ENCODE measurements at regions not wholly inside any gene's neighbourhood (a gene's known extent, or its start where the extent isn't known, plus 50 kb on each side); places are given as distances from the start of the nearest gene placed in this dataset.

DNA sequence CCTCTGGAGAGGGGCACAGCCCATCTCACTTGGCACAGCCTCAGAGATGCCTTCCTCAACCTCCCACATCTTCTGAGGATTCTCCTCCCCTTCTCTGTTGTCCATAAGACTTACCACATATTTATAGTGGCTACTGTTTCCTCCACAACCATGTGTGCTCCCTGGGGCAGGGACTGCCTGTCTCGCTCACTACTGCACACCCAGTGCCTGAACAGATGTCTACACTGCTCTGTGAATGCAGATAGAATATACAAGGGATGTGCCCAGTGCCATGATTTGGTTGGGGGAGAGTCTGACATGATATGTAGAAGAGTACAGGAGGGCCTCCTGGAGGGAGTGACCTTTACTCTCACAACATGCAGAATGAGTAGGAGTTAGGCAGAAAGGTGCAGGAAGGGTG is 67.3 kb upstream of the ANO1 start:
- Histone ChIP-seq H3K14ac (ENCODE audit: insufficient read length) (no peak overlapping the region), H2AFZ (ENCODE audit: low read length) (no peak overlapping the region), H3K27ac (ENCODE audit: low read depth, low read length) (no peak overlapping the region), H2AK5ac (ENCODE audit: low read depth, low read length) (peak overlapping the region; percentile 65; the same call in 1 of the 2 replicates), H2BK12ac (ENCODE audit: low read depth, low read length) (no peak overlapping the region), H3K9ac (replicated peaks in 1 of 4; ENCODE audit: extremely low read depth in 1 of 4, low read depth in 3 of 4, low read length in 3 of 4) (no peak overlapping the region), H3K79me1 (ENCODE audit: low read depth, low read length) (no peaks in the 10 kb centered on the region), H4K91ac (replicated peaks; ENCODE audit: insufficient read length, low read length) (no peak overlapping the region), H2BK15ac (ENCODE audit: low read length) (no peak overlapping the region), H4K8ac (ENCODE audit: extremely low read depth, insufficient read depth, low read length) (no peak overlapping the region; the same call in 1 of the 2 replicates), H3K36me3 (ENCODE audit: control insufficient read depth in 2 of 4, insufficient read depth in 4 of 4, low read length in 3 of 4) (no peaks in the 10 kb centered on the region), H3K56ac (replicated peaks; ENCODE audit: insufficient read length, low read depth, low read length) (no peak overlapping the region), H3K4me1 (replicated peaks in 1 of 4; ENCODE audit: control insufficient read depth in 3 of 4, insufficient read depth in 4 of 4, low read length in 3 of 4) (no peaks in the 10 kb centered on the region), H3K79me2 (ENCODE audit: control insufficient read depth in 1 of 2, insufficient read depth in 2 of 2, low read length in 2 of 2) (no peaks in the 10 kb centered on the region), H4K5ac (ENCODE audit: insufficient read length, low read depth, low read length) (no peak overlapping the region), H3K23me2 (ENCODE audit: low read depth, low read length) (peaks cover 11% of the 10 kb centered on the region; the same call in 1 of the 2 replicates), H3K9me3 (ENCODE audit: insufficient read depth in 2 of 2, low read depth in 1 of 2, low read length in 1 of 2) (no peaks in the 10 kb centered on the region; a peak in 1 of 4 replicates), H3K4ac (replicated peaks; ENCODE audit: insufficient read length, low read depth, low read length) (no peak overlapping the region), H4K20me1 (replicated peaks in 1 of 2; ENCODE audit: control insufficient read depth in 1 of 2, insufficient read depth in 2 of 2, low read length in 2 of 2) (no peaks in the 10 kb centered on the region), H3K4me2 (ENCODE audit: insufficient read depth in 1 of 2, low read depth in 2 of 2, low read length in 2 of 2) (no peak overlapping the region), H3K27me3 (replicated peaks in 1 of 4; ENCODE audit: control insufficient read depth in 3 of 4, extremely low read depth in 1 of 4, insufficient read depth in 3 of 4, low read length in 3 of 4) (peaks cover 0 to 6% (median 2%) of the 10 kb centered on the region in 4 experiments; a peak in 3 of 7 replicates), H3K18ac (ENCODE audit: extremely low read depth, low read length) (no peak overlapping the region), H2BK120ac (replicated peaks; ENCODE audit: low read depth, low read length) (no peak overlapping the region), H2BK20ac (ENCODE audit: low read length) (no peak overlapping the region), H3K23ac (ENCODE audit: insufficient read length) (no peak overlapping the region), H2BK5ac (ENCODE audit: low read depth, low read length) (no peak overlapping the region), H3K4me3 (ENCODE audit: extremely low read depth in 1 of 4, insufficient read depth in 2 of 4, low read depth in 3 of 4, low read length in 4 of 4) (no peak overlapping the region)
- ChIA-PET CTCF (ENCODE audit: partially characterized antibody) (no interaction called here), POLR2A (ENCODE audit: partially characterized antibody) (no interaction called here)
- DNase-seq (ENCODE audit: low read depth in 1 of 2, low spot score in 2 of 2) (no peak), FAIRE-seq (no peak)
- 86% methylated on average over 1 of the region's 1 CpG; no CpG with 5 or more reads in 1 of the 2 experiments for WGBS, 2 experiments (ENCODE audit: extremely low coverage in 1 of 2, insufficient coverage in 1 of 2, insufficient read length in 1 of 2, insufficient replicate concordance in 2 of 2, low coverage in 1 of 2, low lambda C conversion rate in 2 of 2, missing lambda C conversion rate in 1 of 2)
- TF ChIP-seq KDM5A (IDR thresholded peaks at IDR 0.05; ENCODE audit: low read length) (no peak), SIN3A (conservative IDR thresholded peaks at IDR 0.05 in 1 of 2, IDR thresholded peaks at IDR 0.05 in 1 of 2; ENCODE audit: low read depth in 1 of 2, low read length in 2 of 2) (no peak), RFX5 (IDR thresholded peaks at IDR 0.05; ENCODE audit: borderline replicate concordance, low read depth, low read length) (no peak), RAD21 (IDR thresholded peaks at IDR 0.05 in 1 of 2, conservative IDR thresholded peaks at IDR 0.05 in 1 of 2; ENCODE audit: low read depth in 2 of 2, low read length in 2 of 2) (no peak), POLR2AphosphoS5 (IDR thresholded peaks at IDR 0.05; ENCODE audit: low read depth, low read length) (no peak), EGR1 (IDR thresholded peaks at IDR 0.05; ENCODE audit: borderline replicate concordance, low read depth, low read length) (no peak), GTF2F1 (IDR thresholded peaks at IDR 0.05; ENCODE audit: borderline replicate concordance, low read depth, low read length) (no peak), NANOG (IDR thresholded peaks at IDR 0.05; ENCODE audit: insufficient read depth, low read depth, low read length, poor library complexity, severe bottlenecking) (no peak)
